Chondrocyte (in vitro differentiated cells): ENCODE measurements at regions not wholly inside any gene's neighbourhood (a gene's known extent, or its start where the extent isn't known, plus 50 kb on each side); places are given as distances from the start of the nearest gene placed in this dataset.

Experiments
- DNase-seq: peaks from one replicate; pipeline ENCODE4 v3.0.0; 2021; ENCODE audit warnings: mixed read lengths, low spot score
- H3K27ac Mint-ChIP-seq: one replicate; pipeline ENCODE4 v1.8.0; 2021; ENCODE audit warnings: mild to moderate bottlenecking, moderate library complexity, mixed read lengths; ENCODE audit not compliant: unreplicated experiment
- H3K27me3 Mint-ChIP-seq: 2 replicates; pipeline ENCODE4 v1.8.0; 2021; ENCODE audit warnings: low read depth, mixed read lengths
- H3K36me3 Mint-ChIP-seq: 2 replicates; pipeline ENCODE4 v1.8.0; 2021; ENCODE audit warnings: low read depth, mixed read lengths
- H3K4me1 Mint-ChIP-seq: 2 replicates; pipeline ENCODE4 v1.8.0; 2021; ENCODE audit warnings: low read depth, mild to moderate bottlenecking, mixed read lengths
- H3K4me3 Mint-ChIP-seq: one replicate; pipeline ENCODE4 v1.8.0; 2021; ENCODE audit warnings: mild to moderate bottlenecking, moderate library complexity, mixed read lengths; ENCODE audit not compliant: unreplicated experiment
- H3K9me3 Mint-ChIP-seq: 2 replicates; pipeline ENCODE4 v1.8.0; 2021; ENCODE audit warnings: low read depth, mixed read lengths
- TF ChIP-seq, protein P1 (sequence below): fragments of 200-600 bp; sonication (generic); IDR thresholded peaks from 2 replicates; pipeline ENCODE4 v1.5.0; 2021; ENCODE audit warnings: antibody characterized with exemption, mild to moderate bottlenecking, moderate library complexity

GRCh38 chr2:242038928-242039341, 169.4 kb downstream of the RTP5 start:
- H3K4me3 Mint-ChIP-seq, result no peak overlapping the region
- no peak for DNase-seq
- peaks cover 54% of the 10 kb centered on the region for H3K27me3 Mint-ChIP-seq
- peaks cover 2% of the 10 kb centered on the region for H3K9me3 Mint-ChIP-seq
- TF ChIP-seq, protein P1, sequence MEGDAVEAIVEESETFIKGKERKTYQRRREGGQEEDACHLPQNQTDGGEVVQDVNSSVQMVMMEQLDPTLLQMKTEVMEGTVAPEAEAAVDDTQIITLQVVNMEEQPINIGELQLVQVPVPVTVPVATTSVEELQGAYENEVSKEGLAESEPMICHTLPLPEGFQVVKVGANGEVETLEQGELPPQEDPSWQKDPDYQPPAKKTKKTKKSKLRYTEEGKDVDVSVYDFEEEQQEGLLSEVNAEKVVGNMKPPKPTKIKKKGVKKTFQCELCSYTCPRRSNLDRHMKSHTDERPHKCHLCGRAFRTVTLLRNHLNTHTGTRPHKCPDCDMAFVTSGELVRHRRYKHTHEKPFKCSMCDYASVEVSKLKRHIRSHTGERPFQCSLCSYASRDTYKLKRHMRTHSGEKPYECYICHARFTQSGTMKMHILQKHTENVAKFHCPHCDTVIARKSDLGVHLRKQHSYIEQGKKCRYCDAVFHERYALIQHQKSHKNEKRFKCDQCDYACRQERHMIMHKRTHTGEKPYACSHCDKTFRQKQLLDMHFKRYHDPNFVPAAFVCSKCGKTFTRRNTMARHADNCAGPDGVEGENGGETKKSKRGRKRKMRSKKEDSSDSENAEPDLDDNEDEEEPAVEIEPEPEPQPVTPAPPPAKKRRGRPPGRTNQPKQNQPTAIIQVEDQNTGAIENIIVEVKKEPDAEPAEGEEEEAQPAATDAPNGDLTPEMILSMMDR, result no peak
- H3K4me1 Mint-ChIP-seq, result no peaks in the 10 kb centered on the region
- H3K27ac Mint-ChIP-seq, result no peak overlapping the region
- no peaks in the 10 kb centered on the region for H3K36me3 Mint-ChIP-seq

- Mint-ChIP-seq H3K4me1 (no peaks in the 10 kb centered on the region), H3K9me3 (peaks cover 2% of the 10 kb centered on the region), H3K27ac (no peak overlapping the region), H3K27me3 (peaks cover 51% of the 10 kb centered on the region), H3K4me3 (no peak overlapping the region), H3K36me3 (no peaks in the 10 kb centered on the region)
- peak; percentile 66 for DNase-seq
- TF ChIP-seq, protein P1, result no peak
These were observed 170.8 kb downstream of the RTP5 start for GRCh38 chr2:242040303-242040655.

DNA sequence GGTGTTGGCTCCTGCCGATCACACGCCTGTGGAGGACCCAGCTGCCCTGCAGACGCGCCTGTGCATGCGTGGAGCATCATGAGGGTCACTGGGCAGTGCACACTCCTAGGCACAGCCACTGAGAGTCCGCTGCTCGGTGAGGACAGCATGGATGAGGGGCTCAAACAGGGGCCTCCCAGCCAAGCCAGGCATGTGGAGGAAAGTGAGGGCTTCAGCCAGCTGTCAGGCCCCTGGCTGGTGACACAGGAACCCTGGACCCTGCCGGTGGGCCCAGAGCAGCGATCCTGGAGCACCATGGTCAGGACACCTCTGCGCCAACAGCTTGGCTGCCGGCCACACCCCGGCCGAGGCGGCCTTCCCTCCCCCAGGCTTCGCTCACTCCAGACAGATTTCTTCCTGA, 171.2 kb downstream of the RTP5 start:
- Mint-ChIP-seq H3K36me3 (no peaks in the 10 kb centered on the region), H3K4me1 (no peaks in the 10 kb centered on the region), H3K27ac (no peak overlapping the region), H3K4me3 (no peak overlapping the region), H3K27me3 (peaks cover 47% of the 10 kb centered on the region), H3K9me3 (peaks cover 2% of the 10 kb centered on the region)
- TF ChIP-seq, protein P1, result no peak
- no peak for DNase-seq

DNA sequence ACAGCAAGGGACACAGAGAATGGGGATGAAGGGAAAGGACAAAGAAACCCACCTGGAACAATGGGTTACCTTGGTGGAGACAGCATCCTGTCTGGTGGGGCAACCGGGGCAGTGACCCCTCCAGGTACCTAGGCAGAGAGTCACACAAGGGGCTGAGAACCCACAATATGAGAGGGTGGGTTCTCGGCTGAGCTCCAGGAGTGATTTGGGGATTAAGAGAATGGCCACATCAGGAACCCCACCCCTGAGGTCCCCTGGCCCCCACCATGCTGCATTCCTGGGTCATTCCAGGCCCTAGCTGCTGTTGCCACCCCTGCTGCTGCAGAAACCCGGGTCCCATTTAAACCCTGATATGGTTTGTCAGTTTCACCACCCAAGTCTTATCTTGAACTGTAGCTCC, 172.3 kb downstream of the RTP5 start:
- peaks cover 1% of the 10 kb centered on the region for H3K36me3 Mint-ChIP-seq
- no peak for DNase-seq
- peaks cover 40% of the 10 kb centered on the region for H3K27me3 Mint-ChIP-seq
- H3K9me3 Mint-ChIP-seq, result peaks cover 5% of the 10 kb centered on the region
- TF ChIP-seq, protein P1, result no peak
- no peak overlapping the region for H3K27ac Mint-ChIP-seq
- H3K4me3 Mint-ChIP-seq, result no peak overlapping the region
- peaks cover 4% of the 10 kb centered on the region for H3K4me1 Mint-ChIP-seq

DNA sequence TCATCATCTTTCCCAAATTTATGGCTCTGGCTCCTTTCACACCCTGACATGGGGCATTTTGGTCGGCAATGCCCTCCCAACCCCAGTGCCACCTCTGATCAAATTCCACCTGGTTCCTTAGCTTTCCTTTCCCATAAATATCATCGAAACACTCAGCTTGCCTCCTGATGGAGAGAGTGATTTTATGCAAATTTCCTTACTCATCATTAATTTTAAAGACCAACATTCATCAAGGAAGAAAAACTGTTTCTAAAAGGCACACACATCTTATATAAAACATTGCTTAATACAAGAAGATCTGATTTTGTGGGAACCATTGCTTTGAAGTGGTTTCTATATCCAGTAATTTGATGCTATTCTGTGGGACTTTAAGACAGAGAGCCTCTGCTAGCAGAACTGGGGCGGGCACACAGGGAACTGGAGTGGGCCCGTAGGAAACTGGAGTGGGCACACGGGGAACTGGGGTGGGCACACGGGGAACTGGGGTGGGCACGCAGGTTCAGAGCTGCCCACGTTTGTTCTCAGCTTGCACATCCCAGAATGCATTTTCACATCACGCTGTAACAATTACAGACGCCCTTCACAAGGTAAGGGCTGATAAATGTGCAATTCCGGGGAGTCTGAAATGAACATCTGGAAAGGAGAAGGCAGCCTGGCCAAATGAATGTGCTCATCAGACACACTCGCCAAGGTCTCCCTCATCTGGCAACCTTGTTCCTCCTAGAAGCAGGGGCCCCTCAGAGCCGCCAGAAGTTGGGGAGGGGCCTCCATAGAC, 174.2 kb downstream of the RTP5 start:
- TF ChIP-seq, protein P1, result no peak
- Mint-ChIP-seq H3K36me3 (peaks cover 5% of the 10 kb centered on the region), H3K4me1 (peaks cover 4% of the 10 kb centered on the region), H3K9me3 (peaks cover 5% of the 10 kb centered on the region), H3K27ac (no peak overlapping the region), H3K27me3 (peaks cover 33% of the 10 kb centered on the region), H3K4me3 (no peak overlapping the region)
- DNase-seq, result no peak
